ENCODE measurements at regions not wholly inside any gene's neighbourhood (a gene's known extent, or its start where the extent isn't known, plus 50 kb on each side); places are given as distances from the start of the nearest gene placed in this dataset.

- TF ChIP-seq CTCF (IDR thresholded peaks at IDR 0.05; ENCODE audit: low read depth, low read length, poor library complexity, severe bottlenecking) (no peak), EZH2phosphoT487 (IDR thresholded peaks at IDR 0.05; ENCODE audit: borderline replicate concordance, low read length) (no peak)
These were observed 150.6 kb upstream of the TNRC6C start for GRCh38 chr17:77807746-77808441.
